HL-60 (cell line): ENCODE measurements at regions not wholly inside any gene's neighbourhood (a gene's known extent, or its start where the extent isn't known, plus 50 kb on each side); places are given as distances from the start of the nearest gene placed in this dataset.

ENCODE experiments used
- CTCF ChIP-seq: IDR thresholded peaks from one replicate; pipeline ENCODE4 v1.5.1; 2011; ENCODE audit warnings: low read length, control low read depth, inconsistent platforms; ENCODE audit not compliant: insufficient read depth
- GABPA ChIP-seq: IDR thresholded peaks from 2 replicates; pipeline ENCODE4 v1.6.1; 2012; ENCODE audit warnings: low read depth
- POLR2AphosphoS5 ChIP-seq: IDR thresholded peaks from 2 replicates; pipeline ENCODE4 v1.6.1; 2012; ENCODE audit warnings: low read depth
- REST ChIP-seq: IDR thresholded peaks from 2 replicates; pipeline ENCODE4 v1.6.1; 2012; ENCODE audit warnings: low read depth; ENCODE audit not compliant: insufficient replicate concordance

- TF ChIP-seq CTCF (no peak), REST (no peak), POLR2AphosphoS5 (no peak), GABPA (no peak)
These were observed 363.3 kb downstream of the SMOC2 start for GRCh38 chr6:168804331-168804730.
